ENCODE measurements at regions not wholly inside any gene's neighbourhood (a gene's known extent, or its start where the extent isn't known, plus 50 kb on each side); places are given as distances from the start of the nearest gene placed in this dataset.

GRCh38 chr1:91160363-91161075 lies 138.7 kb upstream of the ZNF644 start:
- intact Hi-C loops (cut with DNase I) = no loop called here
- no peak for DNase-seq (ENCODE audit: low spot score)
- ATAC-seq = no peak

- DNase-seq (ENCODE audit: low spot score) (no peak), ATAC-seq (no peak)
- intact Hi-C loops (cut with DNase I) = no loop called here
These were observed 131.5 kb upstream of the ZNF644 start for GRCh38 chr1:91153341-91153740.

- intact Hi-C loops (cut with DNase I) = no loop called here
- ATAC-seq = no peak
- DNase-seq (ENCODE audit: low spot score) = no peak
These were observed 130.5 kb upstream of the ZNF644 start for GRCh38 chr1:91152331-91152730.

- intact Hi-C loops (cut with DNase I) = no loop called here
- ATAC-seq (no peak), DNase-seq (ENCODE audit: low spot score) (no peak)
These were observed 129.9 kb upstream of the ZNF644 start for GRCh38 chr1:91151702-91152101.

- ATAC-seq = peak; percentile 71
- DNase-seq (ENCODE audit: low spot score) = no peak
- intact Hi-C loops (cut with DNase I) = no loop called here
These were observed 126.8 kb upstream of the ZNF644 start for GRCh38 chr1:91148641-91149069.

- DNase-seq (ENCODE audit: low spot score) = no peak
- intact Hi-C loops (cut with DNase I) = no loop called here
- ATAC-seq = no peak
These were observed 120.0 kb upstream of the ZNF644 start for GRCh38 chr1:91141858-91142257.

- intact Hi-C loops (cut with DNase I) = no loop called here
- ATAC-seq (no peak), DNase-seq (ENCODE audit: low spot score) (no peak)
These were observed 117.1 kb upstream of the ZNF644 start for GRCh38 chr1:91138959-91139358.

- ATAC-seq = no peak
- DNase-seq (ENCODE audit: low spot score) = no peak
- intact Hi-C loops (cut with DNase I) = no loop called here
These were observed 115.5 kb upstream of the ZNF644 start for GRCh38 chr1:91137173-91137852.

- intact Hi-C loops (cut with DNase I) = no loop called here
- no peak for DNase-seq (ENCODE audit: low spot score)
- ATAC-seq = no peak
These were observed 114.0 kb upstream of the ZNF644 start for GRCh38 chr1:91135799-91136198.

GRCh38 chr1:91133248-91133647 lies 111.4 kb upstream of the ZNF644 start:
- DNase-seq (ENCODE audit: low spot score) (no peak), ATAC-seq (no peak)
- intact Hi-C loops (cut with DNase I) = no loop called here

GRCh38 chr1:91130256-91130985 lies 108.6 kb upstream of the ZNF644 start:
- ATAC-seq (no peak), DNase-seq (ENCODE audit: low spot score) (no peak)
- intact Hi-C loops (cut with DNase I) = no loop called here

- no peak for DNase-seq (ENCODE audit: low spot score)
- no peak for ATAC-seq
- intact Hi-C loops (cut with DNase I) = no loop called here
These were observed 107.6 kb upstream of the ZNF644 start for GRCh38 chr1:91129458-91129857.

GRCh38 chr1:91129017-91129416 lies 107.2 kb upstream of the ZNF644 start:
- DNase-seq (ENCODE audit: low spot score) = no peak
- intact Hi-C loops (cut with DNase I) = no loop called here
- ATAC-seq = no peak

- intact Hi-C loops (cut with DNase I) = no loop called here
- no peak for DNase-seq (ENCODE audit: low spot score)
- ATAC-seq = peak; percentile 60
These were observed 103.2 kb upstream of the ZNF644 start for GRCh38 chr1:91124989-91125417.

GRCh38 chr1:91124290-91124985 lies 102.6 kb upstream of the ZNF644 start:
- DNase-seq (ENCODE audit: low spot score) = no peak
- intact Hi-C loops (cut with DNase I) = no loop called here
- ATAC-seq = no peak

- no peak for ATAC-seq
- intact Hi-C loops (cut with DNase I) = no loop called here
- DNase-seq (ENCODE audit: low spot score) = no peak
These were observed 101.9 kb upstream of the ZNF644 start for GRCh38 chr1:91123773-91124172.

- no peak for ATAC-seq
- DNase-seq (ENCODE audit: low spot score) = no peak
- intact Hi-C loops (cut with DNase I) = no loop called here
These were observed 101.5 kb upstream of the ZNF644 start for GRCh38 chr1:91123319-91123718.

GRCh38 chr1:91122106-91122717 lies 100.4 kb upstream of the ZNF644 start:
- intact Hi-C loops (cut with DNase I) = no loop called here
- no peak for ATAC-seq

GRCh38 chr1:91121366-91121765 lies 99.5 kb upstream of the ZNF644 start:
- DNase-seq (ENCODE audit: low spot score) (no peak), ATAC-seq (peak; percentile 56)
- intact Hi-C loops (cut with DNase I) = no loop called here

More at GRCh38 chr1:91122106-91122717, 100.4 kb upstream of the ZNF644 start:
- DNase-seq (ENCODE audit: low spot score) = no peak
